Smooth muscle cell (in vitro differentiated cells): ENCODE measurements at regions not wholly inside any gene's neighbourhood (a gene's known extent, or its start where the extent isn't known, plus 50 kb on each side); places are given as distances from the start of the nearest gene placed in this dataset.
"Not testable (repeated sequence)": the region's sequence is repeated elsewhere in the genome, so short reads cannot be mapped to it uniquely, and the experiment has no call there.

Source experiments
- DNase-seq: peaks from one replicate; lab custom pipeline; 2025; ENCODE audit not compliant: unreplicated experiment; lab: John Stamatoyannopoulos, UW
- H2AFZ ChIP-seq: fragments of 200-600 bp; sonication (generic); 2 replicates; pipeline ENCODE4 v1.6.0; 2016; ENCODE audit warnings: antibody characterized with exemption, low read depth, mild to moderate bottlenecking
- H3F3A ChIP-seq: fragments of 200-600 bp; sonication (generic); 2 replicates; pipeline ENCODE4 v1.6.0; 2017; ENCODE audit warnings: antibody characterized with exemption, low read depth
- H3K27ac ChIP-seq: fragments of 200-600 bp; sonication (generic); 2 replicates; pipeline ENCODE4 v1.5.1; 2016; ENCODE audit warnings: low read depth, mild to moderate bottlenecking
- H3K27me3 ChIP-seq: fragments of 200-600 bp; sonication (generic); 2 replicates; pipeline ENCODE4 v1.6.1; 2016; ENCODE audit warnings: low read depth, mild to moderate bottlenecking
- H3K36me3 ChIP-seq: fragments of 200-600 bp; sonication (generic); 2 replicates; pipeline ENCODE4 v1.5.1; 2016; ENCODE audit warnings: low read depth
- H3K4me1 ChIP-seq: fragments of 200-600 bp; sonication (generic); 2 replicates; pipeline ENCODE4 v1.5.1; 2016; ENCODE audit warnings: low read depth
- H3K4me2 ChIP-seq: fragments of 200-600 bp; sonication (generic); 2 replicates; pipeline ENCODE4 v1.6.0; 2016; ENCODE audit warnings: mild to moderate bottlenecking
- H3K4me3 ChIP-seq: fragments of 200-600 bp; sonication (generic); 2 replicates; pipeline ENCODE4 v1.5.1; 2016; ENCODE audit warnings: mild to moderate bottlenecking
- H3K79me2 ChIP-seq: fragments of 200-600 bp; sonication (generic); 2 replicates; pipeline ENCODE4 v1.6.0; 2016; ENCODE audit warnings: low read depth, mild to moderate bottlenecking
- H3K9ac ChIP-seq: fragments of 200-600 bp; sonication (generic); 2 replicates; pipeline ENCODE4 v1.6.0; 2016; ENCODE audit warnings: low read depth
- H3K9me3 ChIP-seq: fragments of 200-600 bp; sonication (generic); replicated peaks from 2 replicates; pipeline ENCODE4 v1.5.1; 2016; ENCODE audit warnings: low read depth
- H4K20me1 ChIP-seq: fragments of 200-600 bp; sonication (generic); 2 replicates; pipeline ENCODE4 v1.6.0; 2016; ENCODE audit warnings: low read depth
- CTCF ChIP-seq: fragments of 200-600 bp; sonication (generic); IDR thresholded peaks from 2 replicates; pipeline ENCODE4 v1.5.1; 2017; ENCODE audit warnings: borderline replicate concordance, mild to moderate bottlenecking, antibody characterized with exemption; ENCODE audit not compliant: insufficient read depth, poor library complexity, severe bottlenecking
- WGBS: methylation state at CpG from one replicate; pipeline ENCODE4 v1.1.7; 2016; ENCODE audit warnings: low lambda C conversion rate; 5-methylcytosine and 5-hydroxymethylcytosine counted together

GRCh38 chr5:2155556-2155955 lies 272.8 kb upstream of the IRX4 start:
- H3F3A ChIP-seq = no peaks in the 10 kb centered on the region
- H3K4me3 ChIP-seq = no peak overlapping the region
- H3K79me2 ChIP-seq = no peaks in the 10 kb centered on the region
- no peak overlapping the region for H3K27ac ChIP-seq
- no peak for TF ChIP-seq CTCF
- no peak overlapping the region for H2AFZ ChIP-seq
- no peak for DNase-seq
- no peak overlapping the region for H3K9ac ChIP-seq
- no peaks in the 10 kb centered on the region for H3K27me3 ChIP-seq
- H3K9me3 ChIP-seq = no peaks in the 10 kb centered on the region
- no peaks in the 10 kb centered on the region for H3K36me3 ChIP-seq
- WGBS = 92% methylated on average over 18 of the region's 18 CpGs
- no peak overlapping the region for H3K4me2 ChIP-seq
- H3K4me1 ChIP-seq = no peaks in the 10 kb centered on the region
- H4K20me1 ChIP-seq = no peaks in the 10 kb centered on the region

- WGBS = 93% methylated on average over 15 of the region's 15 CpGs
- Histone ChIP-seq H3K9me3 (no peaks in the 10 kb centered on the region), H3K27me3 (no peaks in the 10 kb centered on the region), H2AFZ (no peak overlapping the region), H4K20me1 (no peaks in the 10 kb centered on the region), H3K9ac (no peak overlapping the region), H3K36me3 (no peaks in the 10 kb centered on the region), H3K79me2 (no peaks in the 10 kb centered on the region), H3K4me1 (no peaks in the 10 kb centered on the region), H3K4me3 (no peak overlapping the region), H3K4me2 (no peak overlapping the region), H3K27ac (no peak overlapping the region), H3F3A (no peaks in the 10 kb centered on the region)
- TF ChIP-seq CTCF = no peak
- DNase-seq = no peak
Observed at GRCh38 chr5:2153802-2154201, 271.1 kb upstream of the IRX4 start.

- Histone ChIP-seq H3K4me3 (no peak overlapping the region), H4K20me1 (no peaks in the 10 kb centered on the region), H3F3A (no peaks in the 10 kb centered on the region), H3K36me3 (no peaks in the 10 kb centered on the region), H3K4me2 (no peak overlapping the region), H3K27me3 (no peaks in the 10 kb centered on the region), H2AFZ (no peak overlapping the region), H3K27ac (no peak overlapping the region), H3K79me2 (no peaks in the 10 kb centered on the region), H3K9me3 (no peaks in the 10 kb centered on the region), H3K9ac (no peak overlapping the region), H3K4me1 (no peaks in the 10 kb centered on the region)
- DNase-seq = no peak
- 89% methylated on average over 6 of the region's 6 CpGs for WGBS
- no peak for TF ChIP-seq CTCF
Observed at GRCh38 chr5:2153350-2153749, 270.6 kb upstream of the IRX4 start.

GRCh38 chr5:2151301-2151888 lies 268.7 kb upstream of the IRX4 start:
- 29% methylated on average over 8 of the region's 8 CpGs for WGBS
- H3K4me1 ChIP-seq, DNase-seq, H3K4me3 ChIP-seq, H3K27me3 ChIP-seq, H3K4me2 ChIP-seq, H3K79me2 ChIP-seq, H3K9me3 ChIP-seq, H3K9ac ChIP-seq, H4K20me1 ChIP-seq, H3K27ac ChIP-seq, H3K36me3 ChIP-seq, H2AFZ ChIP-seq, H3F3A ChIP-seq: not testable (repeated sequence)
- peak; percentile 84 for TF ChIP-seq CTCF
